Tongue (tissue), 1 donor: ENCODE measurements at regions not wholly inside any gene's neighbourhood (a gene's known extent, or its start where the extent isn't known, plus 50 kb on each side); places are given as distances from the start of the nearest gene placed in this dataset.

Experiments used
- DNase-seq: peaks from one replicate; pipeline ENCODE4 v3.0.0-alpha.2; 2015

- peak; percentile 93 for DNase-seq
Observed at GRCh38 chr4:145234091-145234706, 53.8 kb upstream of the OTUD4 start.

GRCh38 chr4:145231906-145232700, 51.7 kb upstream of the OTUD4 start:
- DNase-seq = peak; percentile 62

GRCh38 chr4:145230726-145231125, 50.3 kb upstream of the OTUD4 start:
- peak; percentile 55 for DNase-seq
